ENCODE measurements at regions not wholly inside any gene's neighbourhood (a gene's known extent, or its start where the extent isn't known, plus 50 kb on each side); places are given as distances from the start of the nearest gene placed in this dataset.

GRCh38 chr3:162525066-162525742 lies 1028.6 kb downstream of the OTOL1 start:
- Histone ChIP-seq H3K9ac (ENCODE audit: low read length) (no peak overlapping the region), H3K27me3 (ENCODE audit: control insufficient read depth, insufficient read depth, low read length) (no peaks in the 10 kb centered on the region), H3K4me1 (ENCODE audit: control insufficient read depth, insufficient read depth, low read length) (no peaks in the 10 kb centered on the region; the same call in 1 of the 2 replicates), H3K9me3 (ENCODE audit: control insufficient read depth, insufficient read depth, low read depth, low read length) (peaks cover 6% of the 10 kb centered on the region; the same call in 1 of the 2 replicates), H3K36me3 (ENCODE audit: control insufficient read depth, insufficient read depth, low read length) (no peaks in the 10 kb centered on the region), H3K27ac (ENCODE audit: low read depth, low read length) (no peak overlapping the region), H3K4me3 (ENCODE audit: low read depth, low read length) (no peak overlapping the region)

- Histone ChIP-seq H3K27me3 (ENCODE audit: control insufficient read depth, insufficient read depth, low read length) (no peaks in the 10 kb centered on the region), H3K27ac (ENCODE audit: low read depth, low read length) (no peak overlapping the region), H3K4me1 (ENCODE audit: control insufficient read depth, insufficient read depth, low read length) (no peaks in the 10 kb centered on the region; the same call in 1 of the 2 replicates), H3K4me3 (ENCODE audit: low read depth, low read length) (no peak overlapping the region), H3K36me3 (ENCODE audit: control insufficient read depth, insufficient read depth, low read length) (no peaks in the 10 kb centered on the region), H3K9me3 (ENCODE audit: control insufficient read depth, insufficient read depth, low read depth, low read length) (peaks cover 6% of the 10 kb centered on the region; the same call in 1 of the 2 replicates), H3K9ac (ENCODE audit: low read length) (no peak overlapping the region)
These were observed 1029.2 kb downstream of the OTOL1 start for GRCh38 chr3:162525771-162526170.

- no peaks in the 10 kb centered on the region for H3K36me3 ChIP-seq (ENCODE audit: control insufficient read depth, insufficient read depth, low read length)
- H3K9me3 ChIP-seq (ENCODE audit: control insufficient read depth, insufficient read depth, low read depth, low read length): no peaks in the 10 kb centered on the region
- H3K4me1 ChIP-seq (ENCODE audit: control insufficient read depth, insufficient read depth, low read length): no peaks in the 10 kb centered on the region
These were observed 1037.8 kb downstream of the OTOL1 start for GRCh38 chr3:162534431-162534830.

GRCh38 chr3:162538491-162538890 lies 1041.9 kb downstream of the OTOL1 start:
- Histone ChIP-seq H3K27me3 (ENCODE audit: control insufficient read depth, insufficient read depth, low read length) (no peaks in the 10 kb centered on the region), H3K36me3 (ENCODE audit: control insufficient read depth, insufficient read depth, low read length) (no peaks in the 10 kb centered on the region), H3K4me1 (ENCODE audit: control insufficient read depth, insufficient read depth, low read length) (no peaks in the 10 kb centered on the region), H3K27ac (ENCODE audit: low read depth, low read length) (no peak overlapping the region), H3K4me3 (ENCODE audit: low read depth, low read length) (no peak overlapping the region), H3K9ac (ENCODE audit: low read length) (no peak overlapping the region), H3K9me3 (ENCODE audit: control insufficient read depth, insufficient read depth, low read depth, low read length) (no peaks in the 10 kb centered on the region)

More at GRCh38 chr3:162534431-162534830, 1037.8 kb downstream of the OTOL1 start:
- Histone ChIP-seq H3K9ac (ENCODE audit: low read length) (no peak overlapping the region), H3K27ac (ENCODE audit: low read depth, low read length) (no peak overlapping the region), H3K27me3 (ENCODE audit: control insufficient read depth, insufficient read depth, low read length) (no peaks in the 10 kb centered on the region), H3K4me3 (ENCODE audit: low read depth, low read length) (no peak overlapping the region)

- Histone ChIP-seq H3K27me3 (ENCODE audit: control insufficient read depth, insufficient read depth, low read length) (no peaks in the 10 kb centered on the region), H3K4me1 (ENCODE audit: control insufficient read depth, insufficient read depth, low read length) (no peaks in the 10 kb centered on the region), H3K36me3 (ENCODE audit: control insufficient read depth, insufficient read depth, low read length) (no peaks in the 10 kb centered on the region), H3K9ac (ENCODE audit: low read length) (no peak overlapping the region), H3K27ac (ENCODE audit: low read depth, low read length) (no peak overlapping the region), H3K4me3 (ENCODE audit: low read depth, low read length) (no peak overlapping the region), H3K9me3 (ENCODE audit: control insufficient read depth, insufficient read depth, low read depth, low read length) (no peaks in the 10 kb centered on the region)
These were observed 1042.3 kb downstream of the OTOL1 start for GRCh38 chr3:162538906-162539305.

GRCh38 chr3:162540421-162540820 lies 1043.8 kb downstream of the OTOL1 start:
- Histone ChIP-seq H3K36me3 (ENCODE audit: control insufficient read depth, insufficient read depth, low read length) (no peaks in the 10 kb centered on the region), H3K4me1 (ENCODE audit: control insufficient read depth, insufficient read depth, low read length) (no peaks in the 10 kb centered on the region), H3K27ac (ENCODE audit: low read depth, low read length) (no peak overlapping the region), H3K9me3 (ENCODE audit: control insufficient read depth, insufficient read depth, low read depth, low read length) (no peaks in the 10 kb centered on the region), H3K9ac (ENCODE audit: low read length) (no peak overlapping the region), H3K4me3 (ENCODE audit: low read depth, low read length) (no peak overlapping the region), H3K27me3 (ENCODE audit: control insufficient read depth, insufficient read depth, low read length) (no peaks in the 10 kb centered on the region)

- Histone ChIP-seq H3K9me3 (ENCODE audit: control insufficient read depth, insufficient read depth, low read depth, low read length) (no peaks in the 10 kb centered on the region), H3K4me1 (ENCODE audit: control insufficient read depth, insufficient read depth, low read length) (no peaks in the 10 kb centered on the region), H3K27me3 (ENCODE audit: control insufficient read depth, insufficient read depth, low read length) (no peaks in the 10 kb centered on the region), H3K27ac (ENCODE audit: low read depth, low read length) (no peak overlapping the region), H3K36me3 (ENCODE audit: control insufficient read depth, insufficient read depth, low read length) (no peaks in the 10 kb centered on the region), H3K4me3 (ENCODE audit: low read depth, low read length) (no peak overlapping the region), H3K9ac (ENCODE audit: low read length) (no peak overlapping the region)
These were observed 1045.3 kb downstream of the OTOL1 start for GRCh38 chr3:162541923-162542322.

- Histone ChIP-seq H3K9me3 (ENCODE audit: control insufficient read depth, insufficient read depth, low read depth, low read length) (peaks cover 13% of the 10 kb centered on the region), H3K27ac (ENCODE audit: low read depth, low read length) (no peak overlapping the region), H3K36me3 (ENCODE audit: control insufficient read depth, insufficient read depth, low read length) (no peaks in the 10 kb centered on the region), H3K4me3 (ENCODE audit: low read depth, low read length) (no peak overlapping the region), H3K9ac (ENCODE audit: low read length) (no peak overlapping the region), H3K4me1 (ENCODE audit: control insufficient read depth, insufficient read depth, low read length) (no peaks in the 10 kb centered on the region), H3K27me3 (ENCODE audit: control insufficient read depth, insufficient read depth, low read length) (no peaks in the 10 kb centered on the region)
These were observed 1047.6 kb downstream of the OTOL1 start for GRCh38 chr3:162544246-162544645.

- H3K27me3 ChIP-seq (ENCODE audit: control insufficient read depth, insufficient read depth, low read length): no peaks in the 10 kb centered on the region
- H3K9me3 ChIP-seq (ENCODE audit: control insufficient read depth, insufficient read depth, low read depth, low read length): peaks cover 19% of the 10 kb centered on the region
- no peak overlapping the region for H3K27ac ChIP-seq (ENCODE audit: low read depth, low read length)
- H3K9ac ChIP-seq (ENCODE audit: low read length): no peak overlapping the region
- H3K4me3 ChIP-seq (ENCODE audit: low read depth, low read length): no peak overlapping the region
- no peaks in the 10 kb centered on the region for H3K36me3 ChIP-seq (ENCODE audit: control insufficient read depth, insufficient read depth, low read length)
- H3K4me1 ChIP-seq (ENCODE audit: control insufficient read depth, insufficient read depth, low read length): no peaks in the 10 kb centered on the region
These were observed 1050.3 kb downstream of the OTOL1 start for GRCh38 chr3:162546910-162547309.

GRCh38 chr3:162547321-162547720 lies 1050.7 kb downstream of the OTOL1 start:
- Histone ChIP-seq H3K9ac (ENCODE audit: low read length) (no peak overlapping the region), H3K4me3 (ENCODE audit: low read depth, low read length) (no peak overlapping the region), H3K36me3 (ENCODE audit: control insufficient read depth, insufficient read depth, low read length) (no peaks in the 10 kb centered on the region), H3K9me3 (ENCODE audit: control insufficient read depth, insufficient read depth, low read depth, low read length) (peaks cover 19% of the 10 kb centered on the region), H3K27me3 (ENCODE audit: control insufficient read depth, insufficient read depth, low read length) (no peaks in the 10 kb centered on the region), H3K27ac (ENCODE audit: low read depth, low read length) (no peak overlapping the region), H3K4me1 (ENCODE audit: control insufficient read depth, insufficient read depth, low read length) (no peaks in the 10 kb centered on the region)

- H3K9ac ChIP-seq (ENCODE audit: low read length): no peak overlapping the region
- H3K36me3 ChIP-seq (ENCODE audit: control insufficient read depth, insufficient read depth, low read length): no peaks in the 10 kb centered on the region
These were observed 1059.2 kb downstream of the OTOL1 start for GRCh38 chr3:162555761-162556160.

More at GRCh38 chr3:162555761-162556160, 1059.2 kb downstream of the OTOL1 start:
- Histone ChIP-seq H3K4me3 (ENCODE audit: low read depth, low read length) (no peak overlapping the region), H3K4me1 (ENCODE audit: control insufficient read depth, insufficient read depth, low read length) (no peaks in the 10 kb centered on the region), H3K27ac (ENCODE audit: low read depth, low read length) (no peak overlapping the region), H3K9me3 (ENCODE audit: control insufficient read depth, insufficient read depth, low read depth, low read length) (no peaks in the 10 kb centered on the region), H3K27me3 (ENCODE audit: control insufficient read depth, insufficient read depth, low read length) (no peaks in the 10 kb centered on the region)
